GM12865 (cell line): ENCODE measurements at regions not wholly inside any gene's neighbourhood (a gene's known extent, or its start where the extent isn't known, plus 50 kb on each side); places are given as distances from the start of the nearest gene placed in this dataset.

Experiments
- DNase-seq: peaks from one replicate; pipeline ENCODE4 v3.0.0; 2010; ENCODE audit warnings: low read depth
- H3K4me3 ChIP-seq: 2 replicates; pipeline ENCODE4 v1.5.1; 2011; ENCODE audit warnings: mild to moderate bottlenecking, low read depth, low read length, control low read depth
- CTCF ChIP-seq: IDR thresholded peaks from 2 replicates; pipeline ENCODE4 v1.5.1; 2011; ENCODE audit warnings: low read length, control low read depth, low read depth, inconsistent platforms; ENCODE audit not compliant: insufficient read depth; ENCODE audit errors: missing control alignments

- DNase-seq = no peak
- no peak overlapping the region for H3K4me3 ChIP-seq
- no peak for TF ChIP-seq CTCF
Measured at GRCh38 chr4:138092060-138092459, 150.1 kb downstream of the SLC7A11 start.

- no peak for DNase-seq
- H3K4me3 ChIP-seq = no peak overlapping the region
- no peak for TF ChIP-seq CTCF
Measured at GRCh38 chr4:138090918-138091676, 151.1 kb downstream of the SLC7A11 start.

- H3K4me3 ChIP-seq = no peak overlapping the region
- DNase-seq = peak; percentile 67
- TF ChIP-seq CTCF = peak; percentile 61
Measured at GRCh38 chr4:138090150-138090917, 151.8 kb downstream of the SLC7A11 start.

GRCh38 chr4:138088449-138089208 is 153.5 kb downstream of the SLC7A11 start:
- H3K4me3 ChIP-seq = no peak overlapping the region
- DNase-seq = no peak
- no peak for TF ChIP-seq CTCF

- no peak for DNase-seq
- TF ChIP-seq CTCF = no peak
- no peak overlapping the region for H3K4me3 ChIP-seq
Measured at GRCh38 chr4:138087066-138087719, 155.0 kb downstream of the SLC7A11 start.

- H3K4me3 ChIP-seq = no peak overlapping the region
- TF ChIP-seq CTCF = no peak
- no peak for DNase-seq
Measured at GRCh38 chr4:138086611-138087041, 155.5 kb downstream of the SLC7A11 start.
